ENCODE measurements at regions not wholly inside any gene's neighbourhood (a gene's known extent, or its start where the extent isn't known, plus 50 kb on each side); places are given as distances from the start of the nearest gene placed in this dataset.
"Not testable (repeated sequence)": the region's sequence is repeated elsewhere in the genome, so short reads cannot be mapped to it uniquely, and the experiment has no call there.

DNA sequence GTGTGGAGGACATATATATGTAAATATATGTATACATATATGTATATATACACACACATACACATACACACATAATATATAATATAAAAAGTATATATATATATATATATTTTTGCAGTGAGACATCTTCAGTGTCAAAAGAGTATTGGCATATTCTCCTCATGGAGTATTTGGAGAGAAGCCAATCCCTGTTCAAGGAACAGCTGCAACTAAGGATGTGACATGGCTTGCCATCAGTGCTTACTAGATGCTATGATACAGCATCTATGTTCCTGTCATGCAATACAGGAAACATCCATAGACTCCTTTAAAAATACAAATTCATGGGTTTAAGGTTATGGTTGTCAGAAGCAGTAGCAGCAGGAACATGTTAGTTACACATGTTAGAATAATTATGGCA, 632.0 kb upstream of the AMELY start:
- Histone ChIP-seq H3K27me3 (no peaks in the 10 kb centered on the region), H3K4me3 (no peak overlapping the region), H3K9me3 (no peaks in the 10 kb centered on the region), H3K36me3 (no peaks in the 10 kb centered on the region), H3K27ac (no peak overlapping the region), H3K4me1 (no peaks in the 10 kb centered on the region)
- ATAC-seq, result no peak
- no peak for TF ChIP-seq POLR2A (IDR thresholded peaks at IDR 0.05)
- TF ChIP-seq, protein P1, sequence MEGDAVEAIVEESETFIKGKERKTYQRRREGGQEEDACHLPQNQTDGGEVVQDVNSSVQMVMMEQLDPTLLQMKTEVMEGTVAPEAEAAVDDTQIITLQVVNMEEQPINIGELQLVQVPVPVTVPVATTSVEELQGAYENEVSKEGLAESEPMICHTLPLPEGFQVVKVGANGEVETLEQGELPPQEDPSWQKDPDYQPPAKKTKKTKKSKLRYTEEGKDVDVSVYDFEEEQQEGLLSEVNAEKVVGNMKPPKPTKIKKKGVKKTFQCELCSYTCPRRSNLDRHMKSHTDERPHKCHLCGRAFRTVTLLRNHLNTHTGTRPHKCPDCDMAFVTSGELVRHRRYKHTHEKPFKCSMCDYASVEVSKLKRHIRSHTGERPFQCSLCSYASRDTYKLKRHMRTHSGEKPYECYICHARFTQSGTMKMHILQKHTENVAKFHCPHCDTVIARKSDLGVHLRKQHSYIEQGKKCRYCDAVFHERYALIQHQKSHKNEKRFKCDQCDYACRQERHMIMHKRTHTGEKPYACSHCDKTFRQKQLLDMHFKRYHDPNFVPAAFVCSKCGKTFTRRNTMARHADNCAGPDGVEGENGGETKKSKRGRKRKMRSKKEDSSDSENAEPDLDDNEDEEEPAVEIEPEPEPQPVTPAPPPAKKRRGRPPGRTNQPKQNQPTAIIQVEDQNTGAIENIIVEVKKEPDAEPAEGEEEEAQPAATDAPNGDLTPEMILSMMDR (IDR thresholded peaks at IDR 0.05), result no peak
- no peak for TF ChIP-seq POLR2AphosphoS5 (IDR thresholded peaks at IDR 0.05)
- TF ChIP-seq EP300 (IDR thresholded peaks at IDR 0.05), result no peak

DNA sequence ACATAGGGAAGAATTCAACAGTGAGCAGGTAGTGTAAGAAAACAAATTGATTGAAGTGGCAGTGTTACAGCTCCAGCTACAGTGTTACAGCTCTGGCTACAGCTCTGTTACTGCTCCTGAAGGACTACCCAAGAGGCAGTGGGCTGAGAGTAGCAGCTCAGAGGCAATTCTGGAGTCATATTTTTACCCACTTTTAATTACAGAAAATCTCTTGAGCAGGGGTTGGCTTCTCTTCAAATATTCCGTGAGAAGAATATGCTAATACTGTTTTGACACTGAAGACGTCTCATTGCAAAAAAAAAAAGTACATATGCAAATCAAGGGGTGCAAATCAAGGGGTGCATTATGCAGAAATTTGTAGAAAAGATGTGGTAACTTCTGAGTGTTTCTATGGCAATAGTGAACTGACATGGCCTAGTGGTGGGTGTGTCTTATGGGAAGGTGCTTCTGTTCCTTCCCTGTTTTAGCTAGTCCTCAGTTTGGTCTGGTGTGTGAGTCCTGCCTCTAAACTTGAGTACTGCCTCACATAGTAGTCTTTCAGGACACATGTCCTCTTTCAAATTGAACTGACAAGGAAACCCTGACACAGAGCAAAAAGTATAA, 630.8 kb upstream of the AMELY start:
- no peaks in the 10 kb centered on the region for H3K36me3 ChIP-seq
- TF ChIP-seq, protein P1 (IDR thresholded peaks at IDR 0.05), result no peak
- TF ChIP-seq POLR2A (IDR thresholded peaks at IDR 0.05) (no peak), EP300 (IDR thresholded peaks at IDR 0.05) (no peak), POLR2AphosphoS5 (IDR thresholded peaks at IDR 0.05) (no peak)
- H3K9me3 ChIP-seq, result no peaks in the 10 kb centered on the region
- H3K27me3 ChIP-seq, result no peaks in the 10 kb centered on the region
- H3K27ac ChIP-seq, result no peak overlapping the region
- ATAC-seq, result no peak
- H3K4me1 ChIP-seq, result no peaks in the 10 kb centered on the region
- no peak overlapping the region for H3K4me3 ChIP-seq
- WGBS, 2 donors (ENCODE audit: low coverage in 1 of 2), result no CpG with 5 or more reads among the region's 2 CpGs

DNA sequence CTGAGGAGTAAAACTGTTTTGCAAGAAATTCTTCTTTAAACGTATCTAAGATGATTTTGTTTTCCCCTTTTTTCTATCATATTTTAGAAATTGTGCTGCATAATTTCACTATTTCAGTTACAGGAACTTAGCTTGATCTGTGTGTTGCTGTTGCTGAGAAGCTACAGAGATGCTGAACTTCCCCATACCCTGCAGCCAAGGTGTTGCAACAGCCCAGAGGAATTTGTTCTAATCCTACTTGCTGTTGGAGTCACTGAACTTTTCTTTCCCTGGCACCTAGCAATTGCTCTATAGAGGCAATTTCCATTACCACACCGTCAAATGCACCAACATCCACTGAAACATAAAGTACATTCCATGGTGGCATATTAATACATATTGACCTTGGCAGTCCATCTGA, 617.8 kb upstream of the AMELY start:
- 78% methylated on average over 2 of the region's 2 CpGs; no CpG with 5 or more reads in 1 of the 2 donors for WGBS, 2 donors (ENCODE audit: low coverage in 1 of 2)
- ATAC-seq, result no peak
- no peak overlapping the region for H3K4me3 ChIP-seq

DNA sequence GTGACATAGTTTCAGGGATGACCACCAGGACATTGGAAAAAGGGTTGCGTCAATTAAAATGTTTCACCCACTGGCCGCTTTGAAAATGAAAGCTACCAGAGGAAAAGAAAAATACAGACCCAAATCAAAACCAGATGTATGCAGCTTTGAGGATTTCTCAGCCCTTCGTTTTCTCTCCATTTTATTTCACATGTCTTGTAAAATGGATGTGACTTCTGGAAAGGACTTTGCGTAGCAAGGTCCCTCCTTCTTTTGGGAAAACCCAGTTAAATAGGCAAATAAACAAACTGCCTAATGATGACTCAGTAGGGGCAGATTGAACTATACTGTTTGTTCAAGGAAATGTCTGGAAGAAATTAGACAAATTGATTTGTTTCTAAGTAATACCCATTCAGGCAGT, 616.0 kb upstream of the AMELY start:
- not testable (repeated sequence) for H3K27ac ChIP-seq, H3K9me3 ChIP-seq, H3K27me3 ChIP-seq, H3K4me3 ChIP-seq, H3K36me3 ChIP-seq, ATAC-seq, H3K4me1 ChIP-seq
- 80% methylated on average over 2 of the region's 4 CpGs; no CpG with 5 or more reads in 1 of the 2 donors for WGBS, 2 donors (ENCODE audit: low coverage in 1 of 2)

More for the DNA sequence above, 617.8 kb upstream of the AMELY start:
- H3K36me3 ChIP-seq, result no peaks in the 10 kb centered on the region
- TF ChIP-seq POLR2A (IDR thresholded peaks at IDR 0.05) (no peak), POLR2AphosphoS5 (IDR thresholded peaks at IDR 0.05) (no peak), EP300 (IDR thresholded peaks at IDR 0.05) (no peak)
- TF ChIP-seq, protein P1 (IDR thresholded peaks at IDR 0.05), result no peak
- H3K27ac ChIP-seq, result no peak overlapping the region
- H3K27me3 ChIP-seq, result no peaks in the 10 kb centered on the region
- no peaks in the 10 kb centered on the region for H3K4me1 ChIP-seq
- no peaks in the 10 kb centered on the region for H3K9me3 ChIP-seq

DNA sequence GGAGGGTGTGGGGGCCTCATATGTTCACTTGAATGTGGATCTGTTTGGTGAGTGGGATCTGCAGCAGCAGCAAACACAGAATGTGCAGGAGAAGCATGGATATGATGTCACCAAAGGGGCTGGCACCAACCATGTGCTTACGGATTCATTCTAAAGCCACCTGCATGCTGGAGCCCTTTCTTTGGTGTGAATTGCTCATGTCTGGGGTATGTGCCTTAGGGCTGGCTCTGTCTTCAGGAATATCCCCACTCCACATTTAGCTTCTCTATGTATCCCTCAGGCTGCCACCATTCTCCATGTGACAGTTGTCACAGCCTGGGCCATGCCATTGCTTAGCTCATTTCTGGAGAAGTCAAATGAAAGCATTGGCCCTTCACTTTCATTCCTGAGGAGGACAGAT, 606.8 kb upstream of the AMELY start:
- H3K27me3 ChIP-seq, result no peaks in the 10 kb centered on the region
- no peaks in the 10 kb centered on the region for H3K4me1 ChIP-seq
- no CpG with 5 or more reads among the region's 1 CpG for WGBS, 2 donors (ENCODE audit: low coverage in 1 of 2)
- no peaks in the 10 kb centered on the region for H3K36me3 ChIP-seq
- ATAC-seq, result no peak
- no peaks in the 10 kb centered on the region for H3K9me3 ChIP-seq
- TF ChIP-seq POLR2A (IDR thresholded peaks at IDR 0.05), result no peak
- TF ChIP-seq POLR2AphosphoS5 (IDR thresholded peaks at IDR 0.05), result no peak
- TF ChIP-seq, protein P1 (IDR thresholded peaks at IDR 0.05), result no peak
- TF ChIP-seq EP300 (IDR thresholded peaks at IDR 0.05), result no peak
- no peak overlapping the region for H3K4me3 ChIP-seq
- H3K27ac ChIP-seq, result no peak overlapping the region
